ENCODE measurements at regions not wholly inside any gene's neighbourhood (a gene's known extent, or its start where the extent isn't known, plus 50 kb on each side); places are given as distances from the start of the nearest gene placed in this dataset.

GRCh38 chr13:106628936-106629659 lies 61.2 kb upstream of the ARGLU1 start:
- Histone ChIP-seq H3K4me2 (ENCODE audit: low read length) (no peak overlapping the region), H3K9ac (ENCODE audit: low read length) (no peak overlapping the region), H3K27ac (ENCODE audit: low read length) (no peak overlapping the region), H3K4me3 (ENCODE audit: low read length) (no peak overlapping the region), H3K9me3 (ENCODE audit: low read length) (no peaks in the 10 kb centered on the region), H3K27me3 (ENCODE audit: insufficient read depth, low read depth, low read length) (no peaks in the 10 kb centered on the region), H2AFZ (ENCODE audit: low read depth, low read length) (no peak overlapping the region), H3K36me3 (ENCODE audit: insufficient read depth, low read length) (no peaks in the 10 kb centered on the region), H3K9me2 (ENCODE audit: insufficient read depth, low read length) (no peaks in the 10 kb centered on the region), H3K79me2 (replicated peaks; ENCODE audit: insufficient read depth, low read length) (no peaks in the 10 kb centered on the region), H3F3A (ENCODE audit: insufficient read depth, low read length, poor library complexity, severe bottlenecking) (no peaks in the 10 kb centered on the region), H4K20me1 (ENCODE audit: insufficient read depth) (no peaks in the 10 kb centered on the region)
- TF ChIP-seq EP300 (conservative IDR thresholded peaks at IDR 0.05; ENCODE audit: poor library complexity, severe bottlenecking) (no peak), POLR2AphosphoS5 (IDR thresholded peaks at IDR 0.05) (no peak), CTCF (IDR thresholded peaks at IDR 0.05; ENCODE audit: poor library complexity, severe bottlenecking) (no peak), REST (IDR thresholded peaks at IDR 0.05; ENCODE audit: borderline replicate concordance) (no peak), MXI1 (conservative IDR thresholded peaks at IDR 0.05; ENCODE audit: poor library complexity, severe bottlenecking) (no peak)

DNA sequence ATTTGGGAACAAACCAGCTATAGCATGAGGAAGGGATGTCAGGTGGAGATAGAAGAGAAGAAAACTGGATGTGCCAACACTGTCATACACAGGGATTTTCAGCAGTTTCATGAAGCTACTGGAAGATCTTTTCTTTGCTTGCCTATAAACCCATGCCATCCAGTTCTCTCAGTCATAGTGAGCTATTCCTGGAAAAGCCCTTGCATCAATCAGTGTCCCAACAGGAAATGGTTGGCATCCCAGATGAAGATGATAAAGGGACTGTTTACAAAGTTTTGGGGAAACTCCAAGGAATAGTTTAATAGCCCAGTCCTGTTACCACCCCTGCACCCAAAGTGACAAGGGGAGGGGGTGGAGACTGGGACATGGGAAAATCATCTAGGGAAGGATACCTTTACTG lies 58.5 kb upstream of the ARGLU1 start:
- TF ChIP-seq REST (IDR thresholded peaks at IDR 0.05; ENCODE audit: borderline replicate concordance) (no peak), EZH2 (IDR thresholded peaks at IDR 0.05; ENCODE audit: borderline replicate concordance, insufficient read depth, low read length, poor library complexity, severe bottlenecking) (no peak), SMC3 (conservative IDR thresholded peaks at IDR 0.05; ENCODE audit: poor library complexity) (no peak), EP300 (conservative IDR thresholded peaks at IDR 0.05; ENCODE audit: poor library complexity, severe bottlenecking) (no peak), CTCF (IDR thresholded peaks at IDR 0.05; ENCODE audit: poor library complexity, severe bottlenecking) (no peak), MXI1 (conservative IDR thresholded peaks at IDR 0.05; ENCODE audit: poor library complexity, severe bottlenecking) (no peak), TAF1 (IDR thresholded peaks at IDR 0.05; ENCODE audit: low read depth) (no peak), RAD21 (conservative IDR thresholded peaks at IDR 0.05) (no peak), POLR2AphosphoS5 (IDR thresholded peaks at IDR 0.05) (no peak)
- H3F3A ChIP-seq (ENCODE audit: insufficient read depth, low read length, poor library complexity, severe bottlenecking): no peaks in the 10 kb centered on the region
- H3K9ac ChIP-seq (ENCODE audit: low read length): no peak overlapping the region
- H3K4me2 ChIP-seq (ENCODE audit: low read length): no peak overlapping the region
- no peaks in the 10 kb centered on the region for H3K36me3 ChIP-seq (ENCODE audit: insufficient read depth, low read length)
- no peak overlapping the region for H2AFZ ChIP-seq (ENCODE audit: low read depth, low read length)
- H3K27ac ChIP-seq (ENCODE audit: low read length): no peak overlapping the region
- H4K20me1 ChIP-seq (ENCODE audit: insufficient read depth): no peaks in the 10 kb centered on the region
- no peaks in the 10 kb centered on the region for H3K9me3 ChIP-seq (ENCODE audit: low read length)
- H3K4me3 ChIP-seq (ENCODE audit: low read length): no peak overlapping the region
- H3K79me2 ChIP-seq (replicated peaks; ENCODE audit: insufficient read depth, low read length): no peaks in the 10 kb centered on the region
- H3K9me2 ChIP-seq (ENCODE audit: insufficient read depth, low read length): no peaks in the 10 kb centered on the region
- H3K27me3 ChIP-seq (ENCODE audit: insufficient read depth, low read depth, low read length): no peaks in the 10 kb centered on the region

Measured in neural cell (in vitro differentiated cells).